SK-N-MC (cell line): ENCODE measurements at regions not wholly inside any gene's neighbourhood (a gene's known extent, or its start where the extent isn't known, plus 50 kb on each side); places are given as distances from the start of the nearest gene placed in this dataset.

Experiments used
- DNase-seq: peaks from one replicate; pipeline ENCODE4 v3.0.0-alpha.2; 2011; ENCODE audit warnings: low read depth, low spot score
- H3K27ac ChIP-seq: fragments of 200-600 bp; sonication (generic); 2 replicates; pipeline ENCODE4 v1.5.1; 2016; ENCODE audit warnings: mixed run types
- H3K36me3 ChIP-seq: fragments of 200-600 bp; sonication (generic); 2 replicates; pipeline ENCODE4 v1.6.1; 2017; ENCODE audit warnings: antibody characterized with exemption, low read length, mixed read lengths; ENCODE audit not compliant: insufficient read depth
- H3K4me3 ChIP-seq: fragments of 200-600 bp; sonication (generic); 2 replicates; pipeline ENCODE4 v1.5.1; 2016
- H3K9ac ChIP-seq: fragments of 200-600 bp; sonication (generic); 2 replicates; pipeline ENCODE4 v1.8.0; 2017; ENCODE audit warnings: mixed run types, mixed read lengths; ENCODE audit not compliant: insufficient read length
- H3K9me3 ChIP-seq: fragments of 200-600 bp; sonication (generic); 2 replicates; pipeline ENCODE4 v1.6.1; 2017; ENCODE audit warnings: low read depth, mild to moderate bottlenecking, antibody characterized with exemption, low read length, moderate library complexity, mixed read lengths
- EZH2 ChIP-seq: fragments of 200-600 bp; sonication (generic); IDR thresholded peaks from one replicate; pipeline ENCODE4 v1.6.1; 2017; ENCODE audit warnings: antibody characterized with exemption
- FOXP2 ChIP-seq: optimal IDR thresholded peaks from 2 replicates; pipeline ENCODE3; 2011; ENCODE audit warnings: mild to moderate bottlenecking, moderate library complexity; ENCODE audit not compliant: insufficient read depth; ENCODE audit errors: extremely low read length, control extremely low read depth
- POLR2AphosphoS5 ChIP-seq: IDR thresholded peaks from 2 replicates; pipeline ENCODE4 v1.6.1; 2012; ENCODE audit warnings: mild to moderate bottlenecking, low read depth, low read length, borderline replicate concordance

DNA sequence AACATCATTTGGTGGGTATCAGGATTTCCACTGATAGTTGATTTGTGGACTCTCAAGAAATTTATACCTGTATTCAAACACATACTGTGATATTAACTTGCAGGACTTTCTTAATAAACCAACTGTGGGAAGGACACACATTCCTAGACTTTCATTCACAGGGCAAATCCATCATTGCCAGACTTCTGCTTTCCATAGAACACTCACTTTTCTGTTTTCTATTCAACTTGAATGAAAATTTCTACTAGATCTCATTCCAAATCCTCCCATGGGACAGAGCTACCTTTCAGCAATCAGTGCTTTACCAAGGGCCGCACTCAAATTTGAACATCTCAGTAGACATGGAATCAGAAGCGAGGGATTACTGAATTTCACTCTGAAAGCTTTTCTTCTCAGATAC is 612.5 kb downstream of the IRS1 start:
- Histone ChIP-seq H3K9me3 (no peaks in the 10 kb centered on the region), H3K4me3 (no peak overlapping the region), H3K36me3 (no peaks in the 10 kb centered on the region), H3K9ac (no peak overlapping the region), H3K27ac (no peak overlapping the region)
- no peak for TF ChIP-seq EZH2
- no peak for TF ChIP-seq POLR2AphosphoS5
- TF ChIP-seq FOXP2, result no peak
- DNase-seq, result no peak

DNA sequence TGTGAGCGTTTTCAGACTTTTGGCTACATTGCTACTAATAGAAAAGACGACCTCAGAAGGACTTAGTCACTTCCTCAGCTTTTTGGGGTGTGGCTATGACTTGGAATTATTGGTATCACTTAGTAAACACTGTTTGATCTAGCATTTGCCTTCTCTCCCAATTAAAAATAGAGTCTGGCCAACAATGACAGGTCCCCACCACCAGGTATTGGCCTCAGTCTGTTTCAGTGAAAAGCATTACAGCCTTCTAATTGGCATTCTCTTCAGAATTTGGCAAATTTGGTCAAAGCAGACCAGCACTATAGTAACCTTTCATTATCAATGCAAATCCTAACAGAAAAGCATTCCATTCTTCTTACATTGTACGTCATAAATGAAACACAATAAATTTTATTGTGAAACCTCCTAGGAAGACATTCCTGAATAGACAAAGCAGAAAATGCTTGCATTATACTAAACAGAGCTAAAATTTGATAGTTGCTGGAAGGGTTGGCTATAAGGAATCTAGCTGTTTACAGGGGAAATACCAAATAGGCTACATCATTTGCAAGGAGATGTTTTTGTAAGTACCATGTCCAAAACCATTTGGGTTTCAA is 613.9 kb downstream of the IRS1 start:
- H3K4me3 ChIP-seq, result peak overlapping the region; percentile 34; the same call in 1 of the 2 replicates
- H3K9ac ChIP-seq, result no peak overlapping the region
- TF ChIP-seq POLR2AphosphoS5 (no peak), EZH2 (no peak), FOXP2 (no peak)
- H3K9me3 ChIP-seq, result no peaks in the 10 kb centered on the region
- no peaks in the 10 kb centered on the region for H3K36me3 ChIP-seq
- H3K27ac ChIP-seq, result peak overlapping the region; percentile 67
- no peak for DNase-seq

DNA sequence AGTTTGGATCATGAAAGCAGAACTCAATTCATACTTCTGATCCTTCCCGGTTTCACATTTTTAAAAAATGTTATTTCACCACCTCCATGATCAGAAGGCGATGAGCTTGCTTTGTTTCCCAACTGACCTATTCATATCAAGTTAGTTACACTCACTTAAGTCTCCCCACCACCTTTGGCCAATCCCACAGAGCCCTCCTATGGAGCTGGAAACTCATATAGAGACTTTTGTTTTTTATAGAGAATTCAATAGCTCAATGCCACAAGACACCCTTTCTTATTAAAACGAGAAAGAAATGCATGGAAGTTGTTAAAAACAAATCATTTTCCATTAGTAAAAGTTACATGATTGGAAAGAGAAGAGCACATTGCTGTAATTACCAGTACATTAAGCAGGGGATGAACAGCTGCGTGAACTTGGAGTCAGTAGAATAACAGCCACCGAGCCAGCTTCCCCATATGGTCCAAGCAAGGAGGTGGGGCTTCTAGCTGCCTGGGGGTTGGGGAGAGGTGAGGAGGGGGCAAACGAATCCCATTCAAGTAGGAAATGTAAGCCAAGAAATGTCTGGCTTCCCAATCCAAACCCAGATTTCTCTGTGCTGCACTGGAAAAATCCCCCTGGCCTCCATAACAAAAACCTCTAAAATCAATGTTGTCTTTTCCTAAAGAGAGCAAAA is 614.5 kb downstream of the IRS1 start:
- Histone ChIP-seq H3K9ac (no peak overlapping the region), H3K9me3 (no peaks in the 10 kb centered on the region), H3K4me3 (peak overlapping the region; percentile 34; the same call in 1 of the 2 replicates), H3K36me3 (no peaks in the 10 kb centered on the region), H3K27ac (peak overlapping the region; percentile 67)
- no peak for DNase-seq
- TF ChIP-seq FOXP2, result no peak
- no peak for TF ChIP-seq EZH2
- TF ChIP-seq POLR2AphosphoS5, result no peak

DNA sequence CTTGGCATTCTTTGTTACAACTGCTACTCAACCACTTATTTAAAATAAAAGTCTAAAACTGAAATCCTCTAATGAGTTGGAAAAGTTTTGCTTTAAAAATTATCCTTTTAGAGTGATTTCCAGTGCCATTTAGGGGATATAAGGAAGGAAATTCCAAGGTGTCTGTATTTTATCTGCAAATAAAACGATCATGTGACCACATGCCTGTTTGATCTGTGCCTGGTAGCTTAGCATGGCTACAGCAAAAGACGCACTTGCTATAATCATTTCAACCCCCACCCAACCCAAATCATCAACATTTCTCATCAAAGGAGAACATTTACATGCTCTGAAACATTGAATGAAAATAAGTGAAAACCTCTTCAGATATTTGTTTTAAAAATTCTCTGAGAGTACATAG is 615.1 kb downstream of the IRS1 start:
- Histone ChIP-seq H3K27ac (no peak overlapping the region), H3K9me3 (no peaks in the 10 kb centered on the region), H3K4me3 (no peak overlapping the region), H3K36me3 (no peaks in the 10 kb centered on the region), H3K9ac (no peak overlapping the region)
- no peak for DNase-seq
- no peak for TF ChIP-seq FOXP2
- TF ChIP-seq EZH2, result no peak
- no peak for TF ChIP-seq POLR2AphosphoS5

DNA sequence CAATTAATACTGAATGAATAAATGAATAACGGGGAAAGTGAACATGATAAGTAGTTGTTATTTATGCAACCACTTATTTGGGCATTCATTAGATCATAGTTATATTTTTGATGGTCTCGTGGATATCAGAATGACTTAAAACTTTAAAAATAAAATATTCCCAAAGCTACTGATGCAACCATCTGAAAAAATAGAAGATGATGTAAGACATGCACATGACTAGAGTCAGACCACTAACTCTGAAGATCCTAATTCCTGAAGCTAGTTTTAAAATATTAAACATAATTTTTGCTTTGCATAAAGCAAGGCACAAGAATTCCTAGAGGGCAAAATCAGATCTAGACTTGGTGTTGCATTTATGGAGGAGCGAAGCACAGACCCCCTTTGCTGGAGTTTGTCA is 616.1 kb downstream of the IRS1 start:
- Histone ChIP-seq H3K36me3 (no peaks in the 10 kb centered on the region), H3K27ac (peak overlapping the region; percentile 58; the same call in 1 of the 2 replicates), H3K9ac (peak overlapping the region; percentile 5), H3K4me3 (no peak overlapping the region), H3K9me3 (no peaks in the 10 kb centered on the region)
- DNase-seq, result no peak
- no peak for TF ChIP-seq FOXP2
- TF ChIP-seq POLR2AphosphoS5, result no peak
- no peak for TF ChIP-seq EZH2

DNA sequence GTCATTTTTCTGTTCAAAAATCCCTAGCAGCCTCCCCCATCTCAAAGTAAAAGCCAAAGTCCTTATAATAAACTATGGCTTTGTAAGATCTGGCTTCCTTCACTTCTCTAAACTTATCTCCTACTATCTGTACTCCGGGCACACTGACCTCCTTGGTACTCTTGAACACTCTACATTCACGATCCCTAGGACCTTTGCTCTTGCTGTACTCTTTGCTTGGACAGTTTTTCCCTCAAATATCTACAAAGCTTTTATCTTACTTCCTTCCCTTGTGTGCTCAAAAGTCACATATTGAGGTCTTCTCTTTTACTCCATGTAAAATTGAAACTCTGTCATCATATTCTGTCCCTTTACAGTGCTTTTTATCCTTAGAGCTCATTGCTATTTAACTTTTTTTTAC is 616.6 kb downstream of the IRS1 start:
- Histone ChIP-seq H3K36me3 (no peaks in the 10 kb centered on the region), H3K9ac (no peak overlapping the region), H3K27ac (no peak overlapping the region; the same call in 1 of the 2 replicates), H3K9me3 (no peaks in the 10 kb centered on the region), H3K4me3 (no peak overlapping the region)
- TF ChIP-seq EZH2 (no peak), POLR2AphosphoS5 (no peak), FOXP2 (no peak)
- no peak for DNase-seq

DNA sequence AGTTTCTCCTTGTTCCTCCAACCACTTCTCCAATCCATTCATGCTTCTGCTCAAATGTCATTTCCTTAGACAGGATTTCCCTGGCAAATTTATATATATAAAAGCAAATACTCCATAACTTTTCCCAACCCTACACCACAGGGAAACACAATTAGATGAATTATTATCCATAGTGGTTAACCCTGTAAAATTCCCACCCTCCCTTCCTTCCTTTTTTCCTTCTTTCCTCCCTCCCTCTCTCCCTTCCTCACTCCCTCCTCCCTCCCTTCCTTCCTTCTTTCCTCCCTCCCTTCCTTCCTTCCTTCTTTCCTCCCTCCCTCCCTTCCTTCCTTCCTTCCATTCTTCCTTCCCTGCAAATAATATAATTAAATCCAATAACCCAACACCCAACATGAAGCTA is 617.7 kb downstream of the IRS1 start:
- Histone ChIP-seq H3K4me3 (no peak overlapping the region), H3K9ac (no peak overlapping the region), H3K9me3 (no peaks in the 10 kb centered on the region), H3K36me3 (no peaks in the 10 kb centered on the region), H3K27ac (no peak overlapping the region)
- TF ChIP-seq EZH2 (no peak), POLR2AphosphoS5 (no peak), FOXP2 (no peak)
- DNase-seq, result no peak

DNA sequence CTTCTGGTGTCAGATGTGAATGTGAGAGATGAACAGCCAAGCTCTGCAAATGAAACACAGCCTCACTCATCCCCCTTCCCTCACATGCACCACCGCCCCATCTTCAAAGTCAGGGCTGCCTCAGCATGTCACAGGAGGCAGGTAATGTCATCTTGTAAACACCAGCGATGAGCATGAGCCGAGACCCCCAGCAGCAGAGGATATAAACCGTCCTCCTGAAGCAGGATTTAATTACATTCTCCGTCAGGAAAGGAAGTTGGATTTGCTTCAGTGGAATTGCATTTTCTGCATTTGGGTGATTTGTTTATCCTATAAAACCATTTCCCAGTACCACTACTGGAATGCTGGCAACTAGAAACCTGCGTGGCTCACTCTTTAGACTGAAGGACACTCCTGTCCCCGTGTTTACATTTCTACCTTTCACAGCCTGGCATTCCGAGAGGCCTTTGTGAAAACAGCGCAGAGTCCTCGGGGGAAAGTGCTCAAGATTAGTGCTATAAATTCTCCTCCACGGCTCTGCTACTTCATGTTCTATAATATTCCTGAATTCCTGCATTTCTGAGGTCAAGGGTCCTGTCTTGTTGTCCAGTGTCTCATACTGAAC is 619.2 kb downstream of the IRS1 start:
- Histone ChIP-seq H3K9me3 (no peaks in the 10 kb centered on the region), H3K27ac (no peak overlapping the region), H3K36me3 (no peaks in the 10 kb centered on the region), H3K9ac (no peak overlapping the region), H3K4me3 (no peak overlapping the region)
- TF ChIP-seq POLR2AphosphoS5, result no peak
- no peak for TF ChIP-seq EZH2
- TF ChIP-seq FOXP2, result no peak
- DNase-seq, result no peak

DNA sequence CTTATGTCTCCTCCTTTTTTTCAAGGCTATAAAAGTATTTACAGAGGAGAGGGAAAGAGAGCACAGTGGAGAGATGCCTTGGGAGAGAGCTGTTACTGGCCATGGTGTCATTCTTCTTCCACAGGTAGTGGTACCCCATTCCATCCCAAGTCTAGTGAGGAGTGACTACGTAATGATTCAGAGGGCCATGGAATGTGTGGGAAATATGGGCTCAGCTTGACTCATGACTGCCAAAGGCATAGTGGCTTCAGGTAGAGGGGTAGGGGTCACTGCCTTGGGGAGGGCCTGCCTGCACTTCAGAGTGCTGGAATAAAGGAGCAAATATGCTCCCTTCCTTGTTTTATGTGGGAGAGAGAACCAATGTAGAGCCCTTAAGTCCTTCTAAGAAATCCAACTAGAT is 620.6 kb downstream of the IRS1 start:
- Histone ChIP-seq H3K9ac (no peak overlapping the region), H3K9me3 (no peaks in the 10 kb centered on the region), H3K36me3 (no peaks in the 10 kb centered on the region), H3K27ac (no peak overlapping the region), H3K4me3 (no peak overlapping the region)
- no peak for DNase-seq
- TF ChIP-seq POLR2AphosphoS5, result no peak
- TF ChIP-seq EZH2, result no peak
- no peak for TF ChIP-seq FOXP2
